ENCODE measurements at regions not wholly inside any gene's neighbourhood (a gene's known extent, or its start where the extent isn't known, plus 50 kb on each side); places are given as distances from the start of the nearest gene placed in this dataset.

- no peak for TF ChIP-seq MAX (IDR thresholded peaks at IDR 0.05)
- TF ChIP-seq POLR2A (IDR thresholded peaks at IDR 0.05; ENCODE audit: control extremely low read depth in 1 of 2, low read depth in 2 of 2, low read length in 2 of 2): no peak
- TF ChIP-seq, protein P1, sequence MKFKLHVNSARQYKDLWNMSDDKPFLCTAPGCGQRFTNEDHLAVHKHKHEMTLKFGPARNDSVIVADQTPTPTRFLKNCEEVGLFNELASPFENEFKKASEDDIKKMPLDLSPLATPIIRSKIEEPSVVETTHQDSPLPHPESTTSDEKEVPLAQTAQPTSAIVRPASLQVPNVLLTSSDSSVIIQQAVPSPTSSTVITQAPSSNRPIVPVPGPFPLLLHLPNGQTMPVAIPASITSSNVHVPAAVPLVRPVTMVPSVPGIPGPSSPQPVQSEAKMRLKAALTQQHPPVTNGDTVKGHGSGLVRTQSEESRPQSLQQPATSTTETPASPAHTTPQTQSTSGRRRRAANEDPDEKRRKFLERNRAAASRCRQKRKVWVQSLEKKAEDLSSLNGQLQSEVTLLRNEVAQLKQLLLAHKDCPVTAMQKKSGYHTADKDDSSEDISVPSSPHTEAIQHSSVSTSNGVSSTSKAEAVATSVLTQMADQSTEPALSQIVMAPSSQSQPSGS (IDR thresholded peaks at IDR 0.05; ENCODE audit: low read length): no peak
- no peak for TF ChIP-seq EP300 (IDR thresholded peaks at IDR 0.05; ENCODE audit: borderline replicate concordance in 1 of 2, low read depth in 2 of 2, low read length in 2 of 2)
- TF ChIP-seq CHD1 (IDR thresholded peaks at IDR 0.05; ENCODE audit: low read depth, low read length): no peak
- TF ChIP-seq CTCF (IDR thresholded peaks at IDR 0.05; ENCODE audit: control extremely low read depth in 1 of 3, insufficient read depth in 1 of 3, low read depth in 1 of 3, low read length in 3 of 3): no peak
- TF ChIP-seq, protein P2, sequence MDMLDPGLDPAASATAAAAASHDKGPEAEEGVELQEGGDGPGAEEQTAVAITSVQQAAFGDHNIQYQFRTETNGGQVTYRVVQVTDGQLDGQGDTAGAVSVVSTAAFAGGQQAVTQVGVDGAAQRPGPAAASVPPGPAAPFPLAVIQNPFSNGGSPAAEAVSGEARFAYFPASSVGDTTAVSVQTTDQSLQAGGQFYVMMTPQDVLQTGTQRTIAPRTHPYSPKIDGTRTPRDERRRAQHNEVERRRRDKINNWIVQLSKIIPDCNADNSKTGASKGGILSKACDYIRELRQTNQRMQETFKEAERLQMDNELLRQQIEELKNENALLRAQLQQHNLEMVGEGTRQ (IDR thresholded peaks at IDR 0.05; ENCODE audit: low read length): no peak
- no peak for TF ChIP-seq JUN (IDR thresholded peaks at IDR 0.05; ENCODE audit: low read depth, low read length)
- no peak for TF ChIP-seq SRF (IDR thresholded peaks at IDR 0.05; ENCODE audit: low read depth, low read length)
- TF ChIP-seq KDM5A (IDR thresholded peaks at IDR 0.05; ENCODE audit: low read length): no peak
- no peak for TF ChIP-seq SP1 (IDR thresholded peaks at IDR 0.05; ENCODE audit: low read depth, low read length)
- TF ChIP-seq RAD21 (IDR thresholded peaks at IDR 0.05 in 1 of 2, conservative IDR thresholded peaks at IDR 0.05 in 1 of 2; ENCODE audit: low read depth in 2 of 2, low read length in 2 of 2): no peak
- TF ChIP-seq BRCA1 (IDR thresholded peaks at IDR 0.05; ENCODE audit: low read depth, low read length): no peak
These were observed 68.8 kb upstream of the DLG1 start for GRCh38 chr3:197367081-197367780.

Measured in H1 (cell line).